ENCODE measurements at regions not wholly inside any gene's neighbourhood (a gene's known extent, or its start where the extent isn't known, plus 50 kb on each side); places are given as distances from the start of the nearest gene placed in this dataset.

GRCh38 chr4:125911058-125911457 lies 596.3 kb downstream of the FAT4 start:
- TF ChIP-seq POLR2A (IDR thresholded peaks at IDR 0.05), result no peak
- no peak for TF ChIP-seq CTCF (IDR thresholded peaks at IDR 0.05 in 4 of 5, conservative IDR thresholded peaks at IDR 0.05 in 1 of 5)
